Right lobe of liver (tissue), 4 donors: ENCODE measurements at regions not wholly inside any gene's neighbourhood (a gene's known extent, or its start where the extent isn't known, plus 50 kb on each side); places are given as distances from the start of the nearest gene placed in this dataset.
"Not testable (repeated sequence)": the region's sequence is repeated elsewhere in the genome, so short reads cannot be mapped to it uniquely, and the experiment has no call there.

Source experiments
- POLR2A ChIP-seq: fragments of 450-650 bp; IDR thresholded peaks from one replicate; pipeline ENCODE4 v1.6.1; 2017; ENCODE audit warnings: antibody characterized with exemption, mild to moderate bottlenecking
- TF ChIP-seq, protein P1 (sequence below), 4 donors: fragments of 200-600 bp in 3 of 4; fragments of 450-650 bp in 1 of 4; IDR thresholded peaks; one replicate each; pipeline versions ENCODE4 v1.5.1 to v1.8.0; 2016 to 2022; ENCODE audit warnings: antibody characterized with exemption in 4 of 4, mild to moderate bottlenecking in 2 of 4
- donor health status: DM: no; HTN: no; CAD: no.
- donor health status: DM: no; HTN: no; CAD: no.
- donor health status: DM: no; HTN: yes; CAD: no.

DNA sequence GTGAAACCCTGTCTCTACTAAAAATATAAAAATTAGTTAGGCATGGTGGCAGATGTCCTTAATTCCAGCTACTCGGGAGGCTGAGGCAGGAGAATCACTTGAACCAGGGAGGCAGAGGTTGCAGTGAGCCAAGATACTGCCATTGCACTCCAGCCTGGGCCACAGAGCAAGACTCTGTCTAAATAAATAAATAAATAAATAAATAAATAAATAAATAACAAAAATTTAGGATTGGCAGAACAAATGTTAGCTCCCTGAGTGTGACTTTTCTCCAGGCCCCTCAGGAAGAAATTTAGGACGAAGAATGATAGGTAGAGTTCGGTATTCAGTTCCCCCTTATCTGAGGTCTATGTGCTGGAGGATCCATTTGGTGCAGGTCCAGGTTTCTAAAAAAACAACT, 181.2 kb downstream of the CD47 start:
- TF ChIP-seq, protein P1, sequence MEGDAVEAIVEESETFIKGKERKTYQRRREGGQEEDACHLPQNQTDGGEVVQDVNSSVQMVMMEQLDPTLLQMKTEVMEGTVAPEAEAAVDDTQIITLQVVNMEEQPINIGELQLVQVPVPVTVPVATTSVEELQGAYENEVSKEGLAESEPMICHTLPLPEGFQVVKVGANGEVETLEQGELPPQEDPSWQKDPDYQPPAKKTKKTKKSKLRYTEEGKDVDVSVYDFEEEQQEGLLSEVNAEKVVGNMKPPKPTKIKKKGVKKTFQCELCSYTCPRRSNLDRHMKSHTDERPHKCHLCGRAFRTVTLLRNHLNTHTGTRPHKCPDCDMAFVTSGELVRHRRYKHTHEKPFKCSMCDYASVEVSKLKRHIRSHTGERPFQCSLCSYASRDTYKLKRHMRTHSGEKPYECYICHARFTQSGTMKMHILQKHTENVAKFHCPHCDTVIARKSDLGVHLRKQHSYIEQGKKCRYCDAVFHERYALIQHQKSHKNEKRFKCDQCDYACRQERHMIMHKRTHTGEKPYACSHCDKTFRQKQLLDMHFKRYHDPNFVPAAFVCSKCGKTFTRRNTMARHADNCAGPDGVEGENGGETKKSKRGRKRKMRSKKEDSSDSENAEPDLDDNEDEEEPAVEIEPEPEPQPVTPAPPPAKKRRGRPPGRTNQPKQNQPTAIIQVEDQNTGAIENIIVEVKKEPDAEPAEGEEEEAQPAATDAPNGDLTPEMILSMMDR (IDR thresholded peaks at IDR 0.05): not testable (repeated sequence)
- TF ChIP-seq POLR2A: not testable (repeated sequence)
